SU-DHL-6 (cell line): ENCODE measurements at regions not wholly inside any gene's neighbourhood (a gene's known extent, or its start where the extent isn't known, plus 50 kb on each side); places are given as distances from the start of the nearest gene placed in this dataset.

ENCODE experiments used
- CTCF ChIP-seq: fragments of 200-600 bp; sonication (generic); IDR thresholded peaks from one replicate; pipeline ENCODE4 v1.5.1; 2017; ENCODE audit warnings: antibody characterized with exemption, mild to moderate bottlenecking, low read length, moderate library complexity; ENCODE audit not compliant: insufficient read depth, poor library complexity, severe bottlenecking
- EZH2phosphoT487 ChIP-seq: fragments of 200-600 bp; sonication (generic), shearing (Covaris generic); conservative IDR thresholded peaks from 2 replicates; pipeline ENCODE4 v1.6.1; 2018; ENCODE audit warnings: mild to moderate bottlenecking, antibody characterized with exemption, low read length, moderate library complexity, mixed read lengths

DNA sequence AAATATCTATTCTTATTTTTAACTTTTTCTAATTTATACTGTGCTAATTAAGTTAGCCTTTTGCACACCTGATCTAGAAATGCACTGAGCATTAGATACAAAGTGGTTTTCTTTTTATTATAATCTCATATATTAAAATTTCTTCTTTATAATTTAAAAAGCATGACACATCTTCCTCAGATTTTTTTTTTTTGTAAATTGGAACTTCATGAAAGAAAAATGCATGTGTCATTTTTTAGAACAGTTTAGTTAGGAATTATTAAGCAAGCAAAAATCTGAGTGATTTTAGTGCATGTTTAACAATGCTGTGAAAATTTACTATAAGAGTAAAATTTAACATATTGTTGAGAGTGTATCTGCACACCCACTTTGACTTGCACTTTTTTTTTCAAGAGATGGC, 367.9 kb downstream of the TFEC start:
- TF ChIP-seq CTCF (no peak), EZH2phosphoT487 (no peak)
